Coronary artery (tissue), 2 donors: ENCODE measurements at regions not wholly inside any gene's neighbourhood (a gene's known extent, or its start where the extent isn't known, plus 50 kb on each side); places are given as distances from the start of the nearest gene placed in this dataset.

Experiments used
- DNase-seq: peaks from one replicate; pipeline ENCODE4 v3.0.0-alpha.2; 2017; ENCODE audit warnings: low spot score
- H3K27ac ChIP-seq, 2 donors: fragments of 200-600 bp; sonication (generic); one replicate each; pipeline ENCODE4 v1.5.1; 2016 to 2019
- H3K4me3 ChIP-seq: fragments of 200-600 bp; sonication (generic); 2 replicates; pipeline ENCODE4 v1.5.1; 2016; ENCODE audit warnings: mild to moderate bottlenecking, moderate library complexity
- TF ChIP-seq, protein P1 (sequence below): fragments of 200-600 bp; sonication (generic); IDR thresholded peaks from one replicate; pipeline ENCODE4 v1.5.1; 2019; ENCODE audit warnings: antibody characterized with exemption

DNA sequence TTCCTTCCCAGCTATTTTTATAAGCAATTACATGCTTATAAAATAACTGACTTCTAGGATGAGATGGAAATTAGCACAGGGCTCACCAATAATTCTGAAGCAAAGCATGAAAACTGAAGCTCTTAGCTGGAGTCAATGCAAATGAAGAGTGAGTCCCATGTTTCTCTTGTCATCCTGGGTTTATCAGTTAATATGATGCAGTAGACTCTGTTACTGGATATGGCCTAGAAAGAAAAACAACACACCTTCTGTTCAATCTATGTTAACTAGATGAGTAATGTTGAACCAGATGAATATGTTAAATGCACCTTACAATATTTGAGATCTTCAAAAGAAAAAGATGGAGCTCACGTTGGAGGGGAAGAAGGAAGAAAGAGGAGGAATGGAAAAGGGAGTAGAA, 229.4 kb downstream of the DUSP6 start:
- TF ChIP-seq, protein P1, sequence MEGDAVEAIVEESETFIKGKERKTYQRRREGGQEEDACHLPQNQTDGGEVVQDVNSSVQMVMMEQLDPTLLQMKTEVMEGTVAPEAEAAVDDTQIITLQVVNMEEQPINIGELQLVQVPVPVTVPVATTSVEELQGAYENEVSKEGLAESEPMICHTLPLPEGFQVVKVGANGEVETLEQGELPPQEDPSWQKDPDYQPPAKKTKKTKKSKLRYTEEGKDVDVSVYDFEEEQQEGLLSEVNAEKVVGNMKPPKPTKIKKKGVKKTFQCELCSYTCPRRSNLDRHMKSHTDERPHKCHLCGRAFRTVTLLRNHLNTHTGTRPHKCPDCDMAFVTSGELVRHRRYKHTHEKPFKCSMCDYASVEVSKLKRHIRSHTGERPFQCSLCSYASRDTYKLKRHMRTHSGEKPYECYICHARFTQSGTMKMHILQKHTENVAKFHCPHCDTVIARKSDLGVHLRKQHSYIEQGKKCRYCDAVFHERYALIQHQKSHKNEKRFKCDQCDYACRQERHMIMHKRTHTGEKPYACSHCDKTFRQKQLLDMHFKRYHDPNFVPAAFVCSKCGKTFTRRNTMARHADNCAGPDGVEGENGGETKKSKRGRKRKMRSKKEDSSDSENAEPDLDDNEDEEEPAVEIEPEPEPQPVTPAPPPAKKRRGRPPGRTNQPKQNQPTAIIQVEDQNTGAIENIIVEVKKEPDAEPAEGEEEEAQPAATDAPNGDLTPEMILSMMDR: no peak
- Histone ChIP-seq H3K4me3 (no peak overlapping the region), H3K27ac (no peak overlapping the region)
- DNase-seq: no peak

DNA sequence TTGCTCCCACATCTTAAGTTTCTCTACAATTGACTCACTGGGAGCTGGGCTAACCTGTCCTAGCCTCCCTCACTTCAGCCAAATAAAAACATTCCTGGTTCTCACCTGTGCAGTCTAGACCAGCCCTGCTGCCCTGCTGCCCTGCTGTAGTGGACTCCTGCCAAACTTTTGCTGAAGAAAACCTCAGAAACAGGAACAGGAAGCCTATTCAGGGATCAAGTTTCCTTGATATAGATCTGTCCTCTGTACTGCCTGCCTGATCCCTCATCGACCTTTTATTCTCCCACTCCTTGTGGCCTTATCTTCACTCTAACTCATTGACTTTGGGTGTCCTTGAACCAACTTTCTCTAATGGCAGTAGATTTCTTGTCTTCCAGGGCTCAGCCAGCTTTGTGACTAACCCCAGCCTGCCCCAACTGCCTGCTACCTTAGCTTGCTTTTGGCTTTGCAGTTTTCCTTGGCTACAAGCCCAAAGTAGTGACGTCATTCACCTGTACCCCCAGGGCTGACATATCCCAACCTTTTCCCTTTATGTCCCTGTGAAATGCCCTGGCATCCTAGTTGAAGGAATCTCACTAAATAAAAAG, 234.8 kb downstream of the DUSP6 start:
- DNase-seq: no peak
- Histone ChIP-seq H3K4me3 (no peak overlapping the region), H3K27ac (no peak overlapping the region)
- TF ChIP-seq, protein P1: no peak

DNA sequence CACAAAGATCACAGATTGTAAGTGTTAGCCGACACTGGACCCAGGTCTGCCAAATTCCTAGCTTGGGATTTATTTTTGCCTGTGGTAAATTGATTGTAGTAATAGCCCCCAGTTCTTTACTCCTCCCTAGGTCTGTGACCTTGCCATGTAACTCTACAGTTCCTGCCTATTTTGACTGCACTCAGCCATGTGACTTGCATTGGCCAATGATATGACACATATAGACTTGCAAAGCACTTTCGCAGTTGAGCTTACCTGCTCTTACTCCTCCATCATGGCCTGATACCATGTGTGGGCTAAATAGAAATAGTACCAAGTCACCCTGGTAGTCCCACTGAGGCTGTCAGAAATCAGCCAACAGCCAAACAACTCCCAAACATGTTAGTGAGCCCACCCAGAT, 240.3 kb downstream of the DUSP6 start:
- no peak for DNase-seq
- Histone ChIP-seq H3K4me3 (no peak overlapping the region), H3K27ac (no peak overlapping the region)
- TF ChIP-seq, protein P1: no peak

DNA sequence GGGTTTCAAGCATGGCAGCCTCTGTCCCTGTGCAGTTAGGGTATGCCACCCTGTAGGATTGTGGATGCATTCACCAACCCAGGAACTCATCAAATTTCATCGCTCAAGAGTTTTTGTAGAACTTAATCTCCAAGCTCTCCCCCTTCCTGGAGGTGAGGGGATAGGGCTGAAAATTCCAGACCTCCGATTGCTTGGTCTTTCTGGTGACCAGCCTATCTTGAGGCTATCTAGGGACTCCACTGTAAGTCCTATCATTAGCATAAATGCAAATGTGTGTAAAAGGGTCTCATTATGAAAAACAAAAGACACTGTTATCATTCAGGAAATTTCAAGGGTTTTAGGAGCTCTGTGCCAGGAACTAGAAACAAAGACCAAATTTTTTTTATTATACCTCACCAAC, 244.0 kb downstream of the DUSP6 start:
- no peak for DNase-seq
- Histone ChIP-seq H3K27ac (no peak overlapping the region), H3K4me3 (no peak overlapping the region)
- TF ChIP-seq, protein P1: no peak

DNA sequence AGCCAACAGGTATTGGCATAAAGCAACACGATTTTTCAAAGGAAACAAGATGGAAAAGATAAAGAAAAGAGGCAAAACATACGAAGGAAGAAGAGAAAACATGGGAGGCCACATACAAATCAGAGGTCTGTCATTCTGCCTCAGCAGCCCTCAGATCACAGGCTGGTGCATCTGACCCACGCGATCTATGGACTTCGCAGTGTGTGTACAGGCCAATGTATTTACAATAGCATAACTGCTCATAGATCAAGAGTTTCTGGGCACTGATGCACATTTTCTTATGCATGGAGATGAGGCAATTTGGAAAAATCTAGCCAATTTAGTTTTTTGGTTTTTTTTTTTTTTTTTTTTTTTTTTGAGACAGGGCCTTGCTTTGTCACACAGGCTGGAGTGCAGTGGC, 245.4 kb downstream of the DUSP6 start:
- Histone ChIP-seq H3K4me3 (no peak overlapping the region), H3K27ac (no peak overlapping the region)
- DNase-seq: no peak
- TF ChIP-seq, protein P1: no peak

DNA sequence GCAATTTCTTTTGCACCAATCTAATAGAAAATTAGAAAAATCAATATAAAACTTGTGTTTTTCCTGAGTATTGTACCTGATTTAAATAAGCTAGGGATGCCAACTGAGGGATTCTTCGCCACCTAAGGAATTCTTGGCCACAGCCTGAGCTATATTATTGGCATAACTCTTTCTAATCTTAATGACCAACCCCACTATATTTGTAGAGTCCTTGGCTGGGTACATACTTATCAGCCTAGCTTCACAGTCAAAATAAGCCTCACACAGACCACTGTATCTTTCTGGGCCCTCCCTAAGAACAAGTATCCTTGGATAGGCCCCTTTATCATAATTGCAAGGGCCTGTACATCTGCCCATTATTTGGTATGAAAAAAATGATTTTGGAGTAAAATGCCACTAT, 247.1 kb downstream of the DUSP6 start:
- no peak overlapping the region for H3K4me3 ChIP-seq
- no peak for DNase-seq
- TF ChIP-seq, protein P1: no peak
- no peak overlapping the region for H3K27ac ChIP-seq

DNA sequence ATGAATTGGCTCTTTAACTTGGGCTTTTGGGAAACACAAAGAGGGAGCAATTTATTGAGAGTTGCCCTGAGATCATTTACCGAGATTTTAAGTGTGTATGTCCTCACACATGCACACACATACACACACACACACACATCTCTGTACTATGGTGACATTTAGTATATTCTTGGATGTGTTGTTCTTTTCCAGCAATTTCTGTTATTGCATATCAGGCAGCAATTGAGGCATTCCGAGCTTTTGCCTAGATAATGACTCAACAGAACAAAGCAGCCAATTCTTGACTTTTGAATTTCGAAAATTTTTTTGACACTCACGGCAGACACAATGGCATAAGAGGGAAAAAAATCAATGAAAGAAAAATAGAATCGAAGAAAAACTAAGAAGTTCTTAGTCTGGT, 248.5 kb downstream of the DUSP6 start:
- no peak overlapping the region for H3K27ac ChIP-seq
- no peak overlapping the region for H3K4me3 ChIP-seq
- TF ChIP-seq, protein P1: no peak
- DNase-seq: no peak
